Ovary (tissue), 3 donors: ENCODE measurements at regions not wholly inside any gene's neighbourhood (a gene's known extent, or its start where the extent isn't known, plus 50 kb on each side); places are given as distances from the start of the nearest gene placed in this dataset.

ENCODE experiments used
- CTCF ChIP-seq, 3 donors: fragments of 450-650 bp in 2 of 3; fragments of 200-600 bp in 1 of 3; IDR thresholded peaks; one replicate each; pipeline versions ENCODE4 v1.5.1 to v1.8.0; 2016 to 2022; ENCODE audit warnings: antibody characterized with exemption in 3 of 3, mild to moderate bottlenecking in 1 of 3
- EP300 ChIP-seq: sonication (generic); formaldehyde crosslinking; IDR thresholded peaks from one replicate; pipeline ENCODE4 v1.6.1; 2017; ENCODE audit warnings: antibody characterized with exemption
- POLR2A ChIP-seq: fragments of 450-650 bp; IDR thresholded peaks from one replicate; pipeline ENCODE4 v1.6.1; 2017; ENCODE audit warnings: antibody characterized with exemption, mild to moderate bottlenecking, moderate library complexity
- donor health status: DM: no; HTN: no; CAD: no.

GRCh38 chr5:118687661-118688621, 300.4 kb downstream of the DTWD2 start:
- TF ChIP-seq CTCF (IDR thresholded peaks at IDR 0.05) (no peak), EP300 (no peak), POLR2A (no peak)
